ENCODE measurements at regions not wholly inside any gene's neighbourhood (a gene's known extent, or its start where the extent isn't known, plus 50 kb on each side); places are given as distances from the start of the nearest gene placed in this dataset.

- DNase-seq (ENCODE audit: low read depth, low spot score), result no peak
- dilution Hi-C loops (cut with MboI; ENCODE audit: extremely low pct_ligation_motif_present, low sequenced_read_pairs) (no loop called here), intact Hi-C loops (cut with micrococcal nuclease) (no loop called here)
- FAIRE-seq, result no peak
- Histone ChIP-seq H3K9me1 (replicated peaks; ENCODE audit: control insufficient read depth, extremely low read depth, insufficient read depth, low read length) (no peaks in the 10 kb centered on the region), H3K4me3 (replicated peaks in 1 of 3; ENCODE audit: insufficient read depth in 1 of 3, low read depth in 1 of 3, low read length in 3 of 3) (no peak overlapping the region), H4K20me1 (replicated peaks; ENCODE audit: control insufficient read depth, extremely low read depth, insufficient read depth, low read length) (no peaks in the 10 kb centered on the region), H2AFZ (ENCODE audit: low read depth, low read length) (no peak overlapping the region), H3K27me3 (ENCODE audit: control insufficient read depth in 2 of 2, insufficient read depth in 2 of 2, low read length in 2 of 2) (no peaks in the 10 kb centered on the region), H3K36me3 (ENCODE audit: control insufficient read depth in 2 of 2, extremely low read depth in 1 of 2, insufficient read depth in 2 of 2, low read length in 2 of 2) (no peaks in the 10 kb centered on the region), H3K9me3 (replicated peaks; ENCODE audit: control insufficient read depth, insufficient read depth, low read length) (no peaks in the 10 kb centered on the region), H3K27ac (ENCODE audit: insufficient read depth, low read depth, low read length) (no peak overlapping the region), H3K4me2 (ENCODE audit: insufficient read depth, low read length) (no peak overlapping the region), H3K79me2 (ENCODE audit: control insufficient read depth, insufficient read depth, low read length) (no peaks in the 10 kb centered on the region), H3K9ac (replicated peaks; ENCODE audit: extremely low read depth, insufficient read depth, low read length) (no peak overlapping the region), H3K4me1 (ENCODE audit: control insufficient read depth, extremely low read depth, insufficient read depth, low read length) (no peaks in the 10 kb centered on the region)
- BruUV-seq (replicated peaks), result no TSS peak
- ChIA-PET CTCF (no interaction called here), POLR2A (no interaction called here)
- TF ChIP-seq FOS (IDR thresholded peaks at IDR 0.05; ENCODE audit: borderline replicate concordance, insufficient read depth, low read length), result no peak
- TF ChIP-seq POLR2AphosphoS5 (IDR thresholded peaks at IDR 0.05; ENCODE audit: insufficient read depth, low read depth, low read length), result no peak
- no peak for TF ChIP-seq GATA2 (IDR thresholded peaks at IDR 0.05; ENCODE audit: insufficient read depth, insufficient read length, low read depth, low read length)
- TF ChIP-seq POLR2A (IDR thresholded peaks at IDR 0.05; ENCODE audit: low read depth, low read length), result no peak
- no peak for TF ChIP-seq JUN (IDR thresholded peaks at IDR 0.05; ENCODE audit: borderline replicate concordance, insufficient read depth, insufficient read length, low read depth)
- TF ChIP-seq, protein P1, sequence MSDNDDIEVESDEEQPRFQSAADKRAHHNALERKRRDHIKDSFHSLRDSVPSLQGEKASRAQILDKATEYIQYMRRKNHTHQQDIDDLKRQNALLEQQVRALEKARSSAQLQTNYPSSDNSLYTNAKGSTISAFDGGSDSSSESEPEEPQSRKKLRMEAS (IDR thresholded peaks at IDR 0.05; ENCODE audit: insufficient read depth, insufficient read length), result no peak
- TF ChIP-seq, protein P2, sequence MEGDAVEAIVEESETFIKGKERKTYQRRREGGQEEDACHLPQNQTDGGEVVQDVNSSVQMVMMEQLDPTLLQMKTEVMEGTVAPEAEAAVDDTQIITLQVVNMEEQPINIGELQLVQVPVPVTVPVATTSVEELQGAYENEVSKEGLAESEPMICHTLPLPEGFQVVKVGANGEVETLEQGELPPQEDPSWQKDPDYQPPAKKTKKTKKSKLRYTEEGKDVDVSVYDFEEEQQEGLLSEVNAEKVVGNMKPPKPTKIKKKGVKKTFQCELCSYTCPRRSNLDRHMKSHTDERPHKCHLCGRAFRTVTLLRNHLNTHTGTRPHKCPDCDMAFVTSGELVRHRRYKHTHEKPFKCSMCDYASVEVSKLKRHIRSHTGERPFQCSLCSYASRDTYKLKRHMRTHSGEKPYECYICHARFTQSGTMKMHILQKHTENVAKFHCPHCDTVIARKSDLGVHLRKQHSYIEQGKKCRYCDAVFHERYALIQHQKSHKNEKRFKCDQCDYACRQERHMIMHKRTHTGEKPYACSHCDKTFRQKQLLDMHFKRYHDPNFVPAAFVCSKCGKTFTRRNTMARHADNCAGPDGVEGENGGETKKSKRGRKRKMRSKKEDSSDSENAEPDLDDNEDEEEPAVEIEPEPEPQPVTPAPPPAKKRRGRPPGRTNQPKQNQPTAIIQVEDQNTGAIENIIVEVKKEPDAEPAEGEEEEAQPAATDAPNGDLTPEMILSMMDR (IDR thresholded peaks at IDR 0.05; ENCODE audit: extremely low read depth in 1 of 2, insufficient read depth in 1 of 2, low read depth in 1 of 2, low read length in 2 of 2), result no peak
- no peak for TF ChIP-seq MYC (IDR thresholded peaks at IDR 0.05; ENCODE audit: low read depth, low read length)
- no peak for TF ChIP-seq EZH2 (IDR thresholded peaks at IDR 0.05; ENCODE audit: borderline replicate concordance, low read depth, low read length, severe bottlenecking)
These were observed 231.5 kb downstream of the STK31 start for GRCh38 chr7:23941551-23941950.

Data from endothelial cell of umbilical vein (primary cell).